Embryonic facial prominence (tissue), 1 donor: ENCODE measurements at regions not wholly inside any gene's neighbourhood (a gene's known extent, or its start where the extent isn't known, plus 50 kb on each side); places are given as distances from the start of the nearest gene placed in this dataset.
"Not testable (repeated sequence)": the region's sequence is repeated elsewhere in the genome, so short reads cannot be mapped to it uniquely, and the experiment has no call there.

Experiments used
- DNase-seq: peaks from one replicate; pipeline ENCODE4 v3.0.0-alpha.2; 2016; ENCODE audit errors: extremely low spot score

GRCh38 chr9:38342532-38342931, 50.0 kb upstream of the ALDH1B1 start:
- DNase-seq: no peak

GRCh38 chr9:38342096-38342495, 50.4 kb upstream of the ALDH1B1 start:
- no peak for DNase-seq

GRCh38 chr9:38339496-38339895, 53.0 kb upstream of the ALDH1B1 start:
- no peak for DNase-seq

GRCh38 chr9:38339087-38339486, 53.4 kb upstream of the ALDH1B1 start:
- DNase-seq: no peak

GRCh38 chr9:38338342-38339018, 54.0 kb upstream of the ALDH1B1 start:
- no peak for DNase-seq

GRCh38 chr9:38337706-38338264, 54.7 kb upstream of the ALDH1B1 start:
- no peak for DNase-seq

- DNase-seq: no peak
Measured at GRCh38 chr9:38337181-38337580, 55.3 kb upstream of the ALDH1B1 start.

- no peak for DNase-seq
Measured at GRCh38 chr9:38336341-38336740, 56.2 kb upstream of the ALDH1B1 start.

GRCh38 chr9:38335686-38336085, 56.8 kb upstream of the ALDH1B1 start:
- DNase-seq: no peak

- no peak for DNase-seq
Measured at GRCh38 chr9:38334234-38334633, 58.3 kb upstream of the ALDH1B1 start.

- DNase-seq: no peak
Measured at GRCh38 chr9:38333047-38333446, 59.5 kb upstream of the ALDH1B1 start.

- DNase-seq: no peak
Measured at GRCh38 chr9:38332625-38333024, 59.9 kb upstream of the ALDH1B1 start.

- no peak for DNase-seq
Measured at GRCh38 chr9:38331141-38331540, 61.4 kb upstream of the ALDH1B1 start.

- no peak for DNase-seq
Measured at GRCh38 chr9:38329968-38330367, 62.5 kb upstream of the ALDH1B1 start.

- DNase-seq: no peak
Measured at GRCh38 chr9:38328765-38329164, 63.7 kb upstream of the ALDH1B1 start.

GRCh38 chr9:38326122-38326521, 66.4 kb upstream of the ALDH1B1 start:
- no peak for DNase-seq

- DNase-seq: not testable (repeated sequence)
Measured at GRCh38 chr9:38324213-38324612, 68.3 kb upstream of the ALDH1B1 start.

- DNase-seq: no peak
Measured at GRCh38 chr9:38322937-38323336, 69.6 kb upstream of the ALDH1B1 start.

- DNase-seq: no peak
Measured at GRCh38 chr9:38319496-38320173, 72.9 kb upstream of the ALDH1B1 start.

- no peak for DNase-seq
Measured at GRCh38 chr9:38318759-38319495, 73.6 kb upstream of the ALDH1B1 start.

GRCh38 chr9:38316166-38316780, 76.2 kb upstream of the ALDH1B1 start:
- no peak for DNase-seq

GRCh38 chr9:38315085-38315595, 77.4 kb upstream of the ALDH1B1 start:
- no peak for DNase-seq
